Amniotic stem cell (primary cell): ENCODE measurements at regions not wholly inside any gene's neighbourhood (a gene's known extent, or its start where the extent isn't known, plus 50 kb on each side); places are given as distances from the start of the nearest gene placed in this dataset.
"Not testable (repeated sequence)": the region's sequence is repeated elsewhere in the genome, so short reads cannot be mapped to it uniquely, and the experiment has no call there.

Experiments
- DNase-seq: peaks from one replicate; lab custom pipeline; 2025; lab: John Stamatoyannopoulos, UW

DNA sequence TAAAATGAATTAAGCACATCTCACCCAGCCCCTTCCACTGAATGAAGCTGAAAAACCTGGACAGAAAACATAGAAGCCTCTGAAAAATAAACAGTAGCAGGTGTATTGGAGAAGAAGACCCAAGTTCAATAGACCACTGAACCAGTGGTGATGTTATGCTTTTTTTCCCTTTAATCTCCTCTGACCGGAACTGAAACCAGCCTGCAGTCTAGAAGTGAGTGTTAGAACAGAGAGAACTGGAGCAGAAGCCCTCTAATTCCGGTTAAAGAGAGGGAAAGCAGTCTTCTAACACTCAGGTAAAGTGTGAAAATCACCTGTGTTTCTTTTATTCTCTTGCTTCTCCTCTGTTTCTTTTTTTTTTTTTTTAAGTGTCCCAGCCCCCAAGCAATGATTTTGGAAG is 83.5 kb upstream of the CCL21 start:
- DNase-seq: no peak

DNA sequence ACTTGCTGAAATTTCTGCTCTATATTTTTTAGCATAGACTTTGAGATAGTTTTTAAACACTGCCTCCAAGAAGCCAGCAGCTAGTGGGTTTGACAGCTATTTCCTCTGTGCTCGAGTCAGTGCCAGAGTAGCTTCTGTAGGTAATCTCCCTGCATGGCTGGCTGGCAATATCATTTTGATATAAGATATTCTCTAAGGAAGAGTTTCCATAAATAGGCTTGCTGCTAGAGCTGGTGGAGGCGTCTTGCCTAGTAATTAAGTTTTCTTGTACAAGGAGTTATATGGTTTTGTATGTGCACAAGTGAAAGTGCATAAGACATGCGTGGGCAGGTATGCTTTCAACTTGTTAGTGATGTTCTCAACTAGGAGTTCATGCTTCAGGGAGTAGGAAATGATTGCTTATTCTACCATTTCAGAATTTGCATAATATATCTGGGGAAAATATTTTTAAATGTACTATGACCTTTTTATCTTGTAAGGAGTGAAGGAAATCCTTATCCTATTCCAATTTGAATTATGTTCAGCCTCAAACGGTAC is 74.1 kb upstream of the CCL21 start:
- no peak for DNase-seq

- no peak for DNase-seq
Observed at GRCh38 chr9:34782372-34782771, 72.4 kb upstream of the CCL21 start.

DNA sequence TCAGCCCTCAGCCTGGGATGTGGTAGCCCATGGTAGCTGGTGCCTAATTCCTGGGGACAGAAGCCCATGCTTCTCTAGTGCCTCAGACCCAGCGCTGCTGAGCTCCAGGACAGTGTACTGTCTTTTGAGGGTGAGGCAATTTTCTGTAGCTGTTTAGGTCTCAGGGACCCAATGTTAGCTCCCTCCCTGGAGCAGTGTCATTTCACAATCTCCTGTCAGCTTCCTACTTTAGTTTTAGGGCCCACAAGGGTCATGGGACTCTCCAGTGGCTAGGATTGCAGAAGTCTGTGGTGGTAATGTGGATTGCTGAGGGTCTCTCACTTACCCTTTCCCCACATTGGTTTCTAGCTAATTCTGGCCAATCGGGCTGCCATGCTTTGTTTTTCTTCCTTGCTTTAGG is 67.7 kb upstream of the CCL21 start:
- DNase-seq: no peak

GRCh38 chr9:34773955-34774354 is 64.0 kb upstream of the CCL21 start:
- DNase-seq: no peak

GRCh38 chr9:34773306-34773910 is 63.5 kb upstream of the CCL21 start:
- DNase-seq: no peak

DNA sequence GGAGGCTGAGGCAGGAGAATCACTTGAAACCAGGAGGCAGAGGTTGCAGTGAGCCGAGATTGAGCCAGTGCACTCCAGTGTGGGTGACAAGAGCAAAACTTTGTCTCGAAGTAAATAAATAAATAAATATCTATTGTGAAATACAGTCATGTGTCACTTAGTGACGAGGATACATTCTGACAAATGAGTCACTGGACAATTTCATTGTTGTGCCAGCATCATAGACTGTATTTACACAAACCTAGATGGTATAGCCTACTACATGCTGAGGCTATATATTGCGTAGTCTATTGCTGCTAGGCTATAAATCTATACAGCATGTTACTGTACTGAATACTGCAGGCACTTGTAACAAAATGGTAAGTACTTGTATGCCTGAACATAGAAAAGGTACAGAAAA is 61.1 kb upstream of the CCL21 start:
- DNase-seq: no peak

GRCh38 chr9:34767087-34767486 is 57.2 kb upstream of the CCL21 start:
- not testable (repeated sequence) for DNase-seq

- DNase-seq: not testable (repeated sequence)
Observed at GRCh38 chr9:34760196-34761040, 50.5 kb upstream of the CCL21 start.
